Psoas muscle (tissue), 7 donors: ENCODE measurements at regions not wholly inside any gene's neighbourhood (a gene's known extent, or its start where the extent isn't known, plus 50 kb on each side); places are given as distances from the start of the nearest gene placed in this dataset.

Experiments
- ATAC-seq, 4 donors: fragments of 200-7000 bp; cut with Tn5 transposase; one replicate each; pipeline ENCODE4 v1.9.1; 2020; ENCODE audit warnings: moderate library complexity in 3 of 4, mild to moderate bottlenecking in 2 of 4
- DNase-seq, 2 donors: peaks; one replicate each; pipeline ENCODE4 v3.0.0-alpha.2; 2020
- H3K27ac ChIP-seq: fragments of 200-600 bp; one replicate; pipeline ENCODE4 v1.8.0; 2022
- H3K27me3 ChIP-seq, 3 donors: fragments of 200-600 bp in 1 of 3; one replicate each; pipeline versions ENCODE4 v1.6.1 to v1.8.0; 2013 to 2022; ENCODE audit warnings: low read length in 2 of 3, mild to moderate bottlenecking in 2 of 3, moderate library complexity in 1 of 3; ENCODE audit not compliant: insufficient read depth in 3 of 3
- H3K36me3 ChIP-seq, 2 donors: fragments of 200-600 bp in 1 of 2; one replicate each; pipeline versions ENCODE4 v1.6.1 to v1.8.0; 2013 to 2022; ENCODE audit warnings: low read depth in 1 of 2, mild to moderate bottlenecking in 1 of 2, moderate library complexity in 1 of 2; ENCODE audit not compliant: insufficient read depth in 1 of 2
- H3K4me1 ChIP-seq: fragments of 200-600 bp; one replicate; pipeline ENCODE4 v1.8.0; 2022
- H3K4me3 ChIP-seq: fragments of 200-600 bp; one replicate; pipeline ENCODE4 v1.8.0; 2022; ENCODE audit warnings: mild to moderate bottlenecking
- H3K9me3 ChIP-seq: fragments of 200-600 bp; one replicate; pipeline ENCODE4 v1.8.0; 2022
- WGBS, 3 donors: extraction: QIAGEN DNeasy Blood & Tissue Kit; methylation state at CpG; one replicate each; pipeline versions ENCODE4 v1.1.6 to v1.1.7; 2013; 5-methylcytosine and 5-hydroxymethylcytosine counted together
- intact Hi-C, 2 donors: fragments of 100-400 bp; cut with DNase I; formaldehyde crosslinking; loops; one replicate each; pipeline versions ENCODE4 v1.11.0 to v1.14.2; 2022
- TF ChIP-seq, protein P1 (sequence below): fragments of 200-600 bp; IDR thresholded peaks from one replicate; pipeline ENCODE4 v1.8.0; 2022; ENCODE audit warnings: antibody characterized with exemption
- donor health status: healthy with polysubstance abuse.
- donor health status: DM: no; HTN: no; CAD: no; lungs with moderate emphysema.
- donor health status: Bipolar disorder and iron deficiency.
- donor health status: healthy.
- donor health status: DM: yes; HTN: yes; CAD: no.
- donor health status: DM: no; HTN: no; CAD: no.
- donor health status: DM: yes; HTN: yes; CAD: no.

DNA sequence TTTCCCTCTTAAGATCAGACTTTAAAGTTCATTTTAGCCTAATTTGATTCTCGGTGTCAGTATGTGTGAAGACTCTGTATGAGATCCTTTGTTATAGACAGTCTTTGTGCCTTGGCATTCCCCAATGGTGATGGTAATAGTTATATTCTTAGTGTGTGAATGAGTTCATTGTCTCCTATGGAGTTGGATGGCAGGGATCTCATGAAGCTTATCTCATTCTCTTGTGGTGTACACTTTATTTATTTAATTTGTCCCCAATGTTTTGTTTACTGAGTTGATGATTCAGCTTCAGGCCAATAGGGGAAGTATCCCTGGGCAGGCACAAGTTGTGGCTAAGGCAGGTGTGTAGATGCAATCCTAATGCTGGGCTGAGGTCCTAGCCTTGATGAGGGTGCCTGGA, 222.0 kb upstream of the DPPA4 start:
- DNase-seq (no peak), ATAC-seq (no peak)
- H3K36me3 ChIP-seq: no peaks in the 10 kb centered on the region
- H3K9me3 ChIP-seq: peaks cover 6% of the 10 kb centered on the region
- intact Hi-C loops: no loop called here
- H3K27me3 ChIP-seq: no peaks in the 10 kb centered on the region
- TF ChIP-seq, protein P1, sequence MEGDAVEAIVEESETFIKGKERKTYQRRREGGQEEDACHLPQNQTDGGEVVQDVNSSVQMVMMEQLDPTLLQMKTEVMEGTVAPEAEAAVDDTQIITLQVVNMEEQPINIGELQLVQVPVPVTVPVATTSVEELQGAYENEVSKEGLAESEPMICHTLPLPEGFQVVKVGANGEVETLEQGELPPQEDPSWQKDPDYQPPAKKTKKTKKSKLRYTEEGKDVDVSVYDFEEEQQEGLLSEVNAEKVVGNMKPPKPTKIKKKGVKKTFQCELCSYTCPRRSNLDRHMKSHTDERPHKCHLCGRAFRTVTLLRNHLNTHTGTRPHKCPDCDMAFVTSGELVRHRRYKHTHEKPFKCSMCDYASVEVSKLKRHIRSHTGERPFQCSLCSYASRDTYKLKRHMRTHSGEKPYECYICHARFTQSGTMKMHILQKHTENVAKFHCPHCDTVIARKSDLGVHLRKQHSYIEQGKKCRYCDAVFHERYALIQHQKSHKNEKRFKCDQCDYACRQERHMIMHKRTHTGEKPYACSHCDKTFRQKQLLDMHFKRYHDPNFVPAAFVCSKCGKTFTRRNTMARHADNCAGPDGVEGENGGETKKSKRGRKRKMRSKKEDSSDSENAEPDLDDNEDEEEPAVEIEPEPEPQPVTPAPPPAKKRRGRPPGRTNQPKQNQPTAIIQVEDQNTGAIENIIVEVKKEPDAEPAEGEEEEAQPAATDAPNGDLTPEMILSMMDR: no peak
- no peaks in the 10 kb centered on the region for H3K4me1 ChIP-seq
- WGBS, 3 donors: 86 to 100% (median 97%) methylated on average over 1 of the region's 1 CpG
- no peak overlapping the region for H3K4me3 ChIP-seq
- no peak overlapping the region for H3K27ac ChIP-seq

DNA sequence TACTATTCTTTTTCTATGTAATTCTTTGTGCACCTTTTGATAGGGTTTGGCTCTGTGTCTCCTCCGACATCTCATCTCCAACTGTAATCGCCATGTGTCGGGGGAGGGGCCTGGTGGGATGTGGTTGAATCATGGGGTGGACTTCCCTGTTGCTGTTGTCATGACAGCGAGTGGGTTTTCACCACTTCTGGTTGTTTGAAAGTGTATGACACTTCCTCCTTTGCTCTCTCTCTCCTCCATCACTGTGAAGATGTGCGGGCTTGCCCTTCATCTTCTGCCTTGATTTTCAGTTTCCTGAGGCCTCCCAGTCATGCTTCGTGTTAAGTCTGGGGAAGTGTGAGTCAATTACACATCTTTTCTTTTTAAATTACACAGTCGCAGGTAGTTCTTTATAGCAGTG, 225.8 kb upstream of the DPPA4 start:
- 83 to 86% (median 83%) methylated on average over 7 of the region's 7 CpGs for WGBS, 3 donors
- ATAC-seq (no peak), DNase-seq (no peak)
- no peaks in the 10 kb centered on the region for H3K36me3 ChIP-seq
- H3K4me3 ChIP-seq: no peak overlapping the region
- no peaks in the 10 kb centered on the region for H3K9me3 ChIP-seq
- H3K27me3 ChIP-seq: no peaks in the 10 kb centered on the region
- TF ChIP-seq, protein P1: no peak
- no peak overlapping the region for H3K27ac ChIP-seq
- H3K4me1 ChIP-seq: no peaks in the 10 kb centered on the region
- intact Hi-C loops: no loop called here

DNA sequence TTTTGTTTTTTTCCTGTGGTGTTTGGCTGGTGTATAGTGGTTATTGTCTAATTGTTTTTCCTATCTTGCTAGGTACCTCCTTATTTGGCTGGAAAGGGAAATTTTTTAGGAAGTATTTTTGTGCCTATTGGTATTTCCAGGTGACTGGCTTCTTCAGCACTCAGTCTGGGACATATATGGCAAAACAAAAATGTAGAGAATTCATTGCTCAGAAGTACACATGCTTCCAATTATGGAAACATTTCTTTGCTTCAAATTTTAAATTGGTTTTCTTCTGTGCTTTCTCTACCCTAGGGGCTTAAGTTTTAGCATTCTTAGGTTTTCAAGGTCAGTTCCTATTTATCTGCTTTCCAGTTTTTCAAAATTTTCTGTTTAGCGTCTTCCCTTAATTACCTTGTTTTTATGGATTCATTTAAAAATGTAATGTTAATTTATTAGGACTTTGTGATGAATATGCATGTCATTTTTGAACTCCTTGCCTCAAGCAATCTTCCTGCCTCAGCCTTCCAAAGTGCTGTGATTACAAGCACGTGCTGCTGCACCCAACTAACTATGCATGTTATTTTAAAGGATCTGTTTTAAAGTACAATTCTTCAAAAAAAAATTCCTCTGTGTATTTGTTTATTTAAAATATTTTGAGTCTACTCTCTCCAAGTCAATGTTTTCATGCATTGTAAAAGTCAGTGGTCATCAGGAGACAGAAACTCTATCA, 231.9 kb upstream of the DPPA4 start:
- Histone ChIP-seq H3K4me1 (no peaks in the 10 kb centered on the region), H3K27ac (no peak overlapping the region), H3K9me3 (no peaks in the 10 kb centered on the region), H3K36me3 (no peaks in the 10 kb centered on the region), H3K27me3 (no peaks in the 10 kb centered on the region), H3K4me3 (no peak overlapping the region)
- intact Hi-C loops: no loop called here
- ATAC-seq (no peak), DNase-seq (no peak)
- TF ChIP-seq, protein P1: no peak
- 58 to 63% (median 58%) methylated on average over 2 of the region's 2 CpGs for WGBS, 3 donors

DNA sequence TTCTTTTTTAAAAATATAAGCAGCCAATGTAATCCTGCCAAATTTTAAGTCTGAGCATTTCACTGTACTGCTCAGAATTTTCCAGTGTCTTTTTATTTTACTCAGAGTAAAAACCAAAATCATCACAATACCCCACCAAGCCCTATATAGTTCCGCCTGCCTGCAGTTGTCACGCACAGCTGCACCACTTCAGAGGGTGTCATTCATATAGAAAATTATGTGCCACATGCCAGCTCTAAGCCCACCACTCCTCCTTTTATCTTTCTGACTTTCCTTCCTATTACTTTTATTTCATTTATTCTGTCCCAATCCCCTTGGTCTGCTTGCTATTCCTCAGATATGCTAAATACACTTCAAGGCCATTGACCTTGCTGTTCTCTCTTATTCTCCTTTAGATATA, 233.1 kb upstream of the DPPA4 start:
- DNase-seq: no peak
- 74 to 83% (median 75%) methylated on average over 2 of the region's 2 CpGs for WGBS, 3 donors
- Histone ChIP-seq H3K36me3 (no peaks in the 10 kb centered on the region), H3K9me3 (no peaks in the 10 kb centered on the region), H3K27ac (no peak overlapping the region), H3K4me3 (no peak overlapping the region), H3K27me3 (no peaks in the 10 kb centered on the region), H3K4me1 (no peaks in the 10 kb centered on the region)
- no peak for ATAC-seq
- TF ChIP-seq, protein P1: no peak
- intact Hi-C loops: no loop called here

DNA sequence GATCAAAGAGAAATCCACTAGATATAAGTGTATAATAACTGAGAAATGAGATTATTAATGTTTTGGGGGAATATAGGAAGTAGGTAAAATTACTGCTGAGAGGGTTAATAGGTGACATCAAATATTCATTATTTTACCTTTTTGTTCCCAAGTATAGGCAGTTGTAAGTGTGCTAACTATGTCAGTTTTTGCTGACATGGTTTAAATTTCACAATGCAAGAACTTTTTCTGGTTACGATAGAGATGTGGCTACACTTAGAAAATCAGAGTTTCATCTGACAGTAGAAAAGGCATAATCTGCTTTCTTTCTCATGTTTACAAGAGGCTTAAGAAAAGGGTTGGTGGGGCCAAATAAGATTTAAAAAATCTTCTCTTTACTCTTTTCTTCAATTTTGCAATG, 235.0 kb upstream of the DPPA4 start:
- WGBS, 3 donors: 73 to 76% (median 74%) methylated on average over 1 of the region's 1 CpG
- no peak for DNase-seq
- no peak overlapping the region for H3K4me3 ChIP-seq
- intact Hi-C loops: no loop called here
- H3K27ac ChIP-seq: no peak overlapping the region
- TF ChIP-seq, protein P1: no peak
- ATAC-seq: no peak
- no peaks in the 10 kb centered on the region for H3K36me3 ChIP-seq
- no peaks in the 10 kb centered on the region for H3K27me3 ChIP-seq
- no peaks in the 10 kb centered on the region for H3K9me3 ChIP-seq
- H3K4me1 ChIP-seq: no peaks in the 10 kb centered on the region
